H1 (cell line): ENCODE measurements at regions not wholly inside any gene's neighbourhood (a gene's known extent, or its start where the extent isn't known, plus 50 kb on each side); places are given as distances from the start of the nearest gene placed in this dataset.

Experiments
- CTCF ChIA-PET: fragments of 300-600 bp; sonication (Branson Sonifier 250); formaldehyde crosslinking; loops from one replicate; lab custom pipeline; 2021; ENCODE audit not compliant: partially characterized antibody; lab: Charles Lee
- POLR2A ChIA-PET: fragments of 300-600 bp; sonication (Branson Sonifier 250); formaldehyde crosslinking; loops from one replicate; lab custom pipeline; 2021; ENCODE audit warnings: inconsistent platforms; ENCODE audit not compliant: partially characterized antibody; lab: Charles Lee
- DNase-seq, 2 experiments: peaks; one replicate each; pipeline versions ENCODE4 v3.0.0 to v3.0.0-alpha.2; 2010 to 2022; ENCODE audit warnings: low spot score in 2 of 2, low read depth in 1 of 2, mixed read lengths in 1 of 2
- FAIRE-seq: peaks from 2 replicates; lab custom pipeline; 2011; peaks lifted over from hg19 to GRCh38; lab: Jason Lieb, UNC
- H2AFZ ChIP-seq: 2 replicates; pipeline ENCODE4 v1.8.1; 2012; ENCODE audit warnings: low read length, inconsistent platforms
- H2AK5ac ChIP-seq: 2 replicates; pipeline ENCODE4 v1.6.1; 2013; ENCODE audit warnings: low read depth, low read length
- H2BK120ac ChIP-seq: replicated peaks from 2 replicates; pipeline ENCODE3; 2013; ENCODE audit warnings: low read depth, low read length, inconsistent platforms
- H2BK12ac ChIP-seq: 2 replicates; pipeline ENCODE4 v1.6.1; 2013; ENCODE audit warnings: low read depth, low read length
- H2BK15ac ChIP-seq: 2 replicates; pipeline ENCODE4 v1.6.1; 2013; ENCODE audit warnings: low read length
- H2BK20ac ChIP-seq: 2 replicates; pipeline ENCODE4 v1.6.1; 2013; ENCODE audit warnings: low read length
- H2BK5ac ChIP-seq: 2 replicates; pipeline ENCODE4 v1.6.1; 2013; ENCODE audit warnings: low read depth, low read length
- H3K14ac ChIP-seq: 2 replicates; pipeline ENCODE4 v1.6.1; 2013; ENCODE audit warnings: inconsistent platforms; ENCODE audit not compliant: insufficient read length
- H3K18ac ChIP-seq: 2 replicates; pipeline ENCODE4 v1.6.1; 2013; ENCODE audit warnings: low read length; ENCODE audit errors: extremely low read depth
- H3K23ac ChIP-seq: 2 replicates; pipeline ENCODE4 v1.6.1; 2013; ENCODE audit warnings: inconsistent platforms; ENCODE audit not compliant: insufficient read length
- H3K23me2 ChIP-seq: 2 replicates; pipeline ENCODE4 v1.6.1; 2013; ENCODE audit warnings: low read depth, low read length
- H3K27ac ChIP-seq: 2 replicates; pipeline ENCODE4 v1.6.1; 2011; ENCODE audit warnings: low read depth, low read length, inconsistent platforms
- H3K27me3 ChIP-seq, 4 experiments: replicated peaks in 1 of 4; 1 replicate in 1 of 4; 2 replicates in 3 of 4; pipeline versions ENCODE4 v1.6.1 to v1.8.1; 2011 to 2013; ENCODE audit warnings: low read length in 3 of 4, mild to moderate bottlenecking in 3 of 4, inconsistent platforms in 2 of 4, mixed read lengths in 2 of 4, moderate library complexity in 1 of 4; ENCODE audit not compliant: control insufficient read depth in 3 of 4, insufficient read depth in 3 of 4; ENCODE audit errors: extremely low read depth in 1 of 4
- H3K36me3 ChIP-seq, 4 experiments: 2 replicates each; pipeline versions ENCODE4 v1.6.1 to v1.8.1; 2011 to 2013; ENCODE audit warnings: mild to moderate bottlenecking in 4 of 4, low read length in 3 of 4, moderate library complexity in 2 of 4, control low read depth in 1 of 4, inconsistent platforms in 1 of 4; ENCODE audit not compliant: insufficient read depth in 4 of 4, control insufficient read depth in 2 of 4
- H3K4ac ChIP-seq: replicated peaks from 2 replicates; pipeline ENCODE3; 2013; ENCODE audit warnings: low read length, low read depth, mixed read lengths, inconsistent platforms; ENCODE audit not compliant: insufficient read length
- H3K4me1 ChIP-seq, 4 experiments: replicated peaks in 1 of 4; 1 replicate in 1 of 4; 2 replicates in 3 of 4; pipeline versions ENCODE4 v1.6.1 to v1.8.1; 2011 to 2013; ENCODE audit warnings: low read length in 3 of 4, inconsistent platforms in 2 of 4, mixed read lengths in 1 of 4; ENCODE audit not compliant: insufficient read depth in 4 of 4, control insufficient read depth in 3 of 4
- H3K4me2 ChIP-seq, 2 experiments: 2 replicates each; pipeline versions ENCODE4 v1.6.1 to v1.8.1; 2011 to 2013; ENCODE audit warnings: low read depth in 2 of 2, low read length in 2 of 2, control low read depth in 1 of 2, inconsistent platforms in 1 of 2, mild to moderate bottlenecking in 1 of 2; ENCODE audit not compliant: insufficient read depth in 1 of 2
- H3K4me3 ChIP-seq, 4 experiments: fragments of 200-600, 300-600 bp in 1 of 4; sonication (generic), shearing (Covaris generic), sonication (Bioruptor Twin) in 1 of 4; 2 replicates each; pipeline versions ENCODE4 v1.5.1 to v1.8.1; 2011 to 2016; ENCODE audit warnings: low read length in 4 of 4, low read depth in 3 of 4, control low read depth in 2 of 4, inconsistent platforms in 2 of 4, mild to moderate bottlenecking in 2 of 4, mixed read lengths in 1 of 4, moderate library complexity in 1 of 4; ENCODE audit not compliant: insufficient read depth in 2 of 4; ENCODE audit errors: extremely low read depth in 1 of 4
- H3K56ac ChIP-seq: replicated peaks from 2 replicates; pipeline ENCODE3; 2013; ENCODE audit warnings: low read depth, mild to moderate bottlenecking, mixed read lengths, low read length, inconsistent platforms; ENCODE audit not compliant: insufficient read length
- H3K79me1 ChIP-seq: 2 replicates; pipeline ENCODE4 v1.6.1; 2013; ENCODE audit warnings: low read depth, low read length, control low read depth
- H3K79me2 ChIP-seq, 2 experiments: 2 replicates each; pipeline versions ENCODE4 v1.6.1 to v1.8.1; 2012 to 2013; ENCODE audit warnings: low read length in 2 of 2, mild to moderate bottlenecking in 2 of 2, inconsistent platforms in 1 of 2; ENCODE audit not compliant: insufficient read depth in 2 of 2, control insufficient read depth in 1 of 2
- H3K9ac ChIP-seq, 4 experiments: replicated peaks in 1 of 4; 1 replicate in 1 of 4; 2 replicates in 3 of 4; pipeline versions ENCODE4 v1.6.1 to v1.8.1; 2011 to 2013; ENCODE audit warnings: low read depth in 3 of 4, low read length in 3 of 4, control low read depth in 2 of 4, mild to moderate bottlenecking in 2 of 4, moderate library complexity in 2 of 4, inconsistent platforms in 1 of 4; ENCODE audit errors: extremely low read depth in 1 of 4
- H3K9me3 ChIP-seq, 2 experiments: 2 replicates each; pipeline versions ENCODE4 v1.6.1 to v1.8.1; 2012 to 2013; ENCODE audit warnings: mild to moderate bottlenecking in 2 of 2, moderate library complexity in 2 of 2, control low read depth in 1 of 2, inconsistent platforms in 1 of 2, low read depth in 1 of 2, low read length in 1 of 2, mixed read lengths in 1 of 2; ENCODE audit not compliant: insufficient read depth in 2 of 2
- H4K20me1 ChIP-seq, 2 experiments: replicated peaks in 1 of 2; 2 replicates each; pipeline versions ENCODE3 to v1.8.1; 2011 to 2013; ENCODE audit warnings: inconsistent platforms in 2 of 2, low read length in 2 of 2, mild to moderate bottlenecking in 1 of 2; ENCODE audit not compliant: insufficient read depth in 2 of 2, control insufficient read depth in 1 of 2
- H4K5ac ChIP-seq: 2 replicates; pipeline ENCODE4 v1.6.1; 2013; ENCODE audit warnings: low read length, low read depth, mixed read lengths, inconsistent platforms; ENCODE audit not compliant: insufficient read length
- H4K8ac ChIP-seq: 2 replicates; pipeline ENCODE4 v1.8.0; 2013; ENCODE audit warnings: mild to moderate bottlenecking, moderate library complexity, low read length, inconsistent platforms; ENCODE audit not compliant: insufficient read depth; ENCODE audit errors: extremely low read depth
- H4K91ac ChIP-seq: replicated peaks from 2 replicates; pipeline ENCODE3; 2013; ENCODE audit warnings: low read length, mixed read lengths, inconsistent platforms; ENCODE audit not compliant: insufficient read length
- EGR1 ChIP-seq: IDR thresholded peaks from 2 replicates; pipeline ENCODE4 v1.6.1; 2011; ENCODE audit warnings: low read depth, low read length, borderline replicate concordance
- EZH2 ChIP-seq: fragments of 200-600 bp; sonication (generic); IDR thresholded peaks from 2 replicates; pipeline ENCODE4 v1.7.1; 2012; ENCODE audit warnings: low read depth, mild to moderate bottlenecking, moderate library complexity, low read length, inconsistent platforms; ENCODE audit not compliant: severe bottlenecking
- KDM4A ChIP-seq: IDR thresholded peaks from one replicate; pipeline ENCODE4 v1.7.1; 2012; ENCODE audit warnings: low read depth, mild to moderate bottlenecking, moderate library complexity, low read length, inconsistent platforms; ENCODE audit not compliant: severe bottlenecking
- MAX ChIP-seq: IDR thresholded peaks from 2 replicates; pipeline ENCODE4 v1.6.1; 2012; ENCODE audit warnings: inconsistent platforms
- POU5F1 ChIP-seq: IDR thresholded peaks from 2 replicates; pipeline ENCODE4 v1.6.1; 2011; ENCODE audit warnings: low read depth, mild to moderate bottlenecking, low read length, moderate library complexity
- RAD21 ChIP-seq, 2 experiments: IDR thresholded peaks in 1 of 2; conservative IDR thresholded peaks in 1 of 2; 2 replicates each; pipeline ENCODE4 v1.6.1; 2011; ENCODE audit warnings: low read depth in 2 of 2, low read length in 2 of 2, improper control_type of control experiment in 1 of 2, inconsistent platforms in 1 of 2, mild to moderate bottlenecking in 1 of 2, moderate library complexity in 1 of 2
- RNF2 ChIP-seq: fragments of 200-900, 300-1000 bp; sonication (generic); IDR thresholded peaks from 2 replicates; pipeline ENCODE4 v1.7.1; 2016; ENCODE audit warnings: borderline replicate concordance, low read depth, mild to moderate bottlenecking, antibody characterized with exemption, low read length; ENCODE audit not compliant: poor library complexity, severe bottlenecking; ENCODE audit errors: missing control alignments
- RXRA ChIP-seq: IDR thresholded peaks from 2 replicates; pipeline ENCODE4 v1.6.1; 2011; ENCODE audit warnings: low read depth, mild to moderate bottlenecking, low read length, moderate library complexity; ENCODE audit not compliant: insufficient read depth
- SIX5 ChIP-seq: IDR thresholded peaks from 2 replicates; pipeline ENCODE4 v1.6.1; 2011; ENCODE audit warnings: mild to moderate bottlenecking, low read depth, low read length
- TAF7 ChIP-seq: optimal IDR thresholded peaks from 2 replicates; pipeline ENCODE3; 2011; ENCODE audit warnings: low read depth, mild to moderate bottlenecking, inconsistent platforms, low read length, moderate library complexity, borderline replicate concordance
- YY1 ChIP-seq: IDR thresholded peaks from 2 replicates; pipeline ENCODE4 v1.6.1; 2011; ENCODE audit warnings: low read depth, mild to moderate bottlenecking, low read length
- ZNF274 ChIP-seq: IDR thresholded peaks from 2 replicates; pipeline ENCODE4 v1.7.0; 2012; ENCODE audit warnings: low read length, borderline replicate concordance; ENCODE audit errors: extremely low read depth
- WGBS, 2 experiments: shearing (Covaris generic) in 1 of 2; methylation state at CpG; one replicate each; pipeline versions ENCODE4 v1.1.6 to v1.1.7; 2013 to 2015; ENCODE audit warnings: low lambda C conversion rate in 2 of 2, mixed read lengths in 2 of 2, inconsistent platforms in 1 of 2, low coverage in 1 of 2, missing lambda C conversion rate in 1 of 2; ENCODE audit not compliant: insufficient replicate concordance in 2 of 2, insufficient coverage in 1 of 2, insufficient read length in 1 of 2; ENCODE audit errors: extremely low coverage in 1 of 2, missing lambda C conversion rate in 1 of 2; 5-methylcytosine and 5-hydroxymethylcytosine counted together
- TF ChIP-seq, protein P1 (sequence below): IDR thresholded peaks from 2 replicates; pipeline ENCODE4 v1.6.1; 2011; ENCODE audit warnings: low read length, improper control_type of control experiment

- Histone ChIP-seq H3K27ac (no peak overlapping the region), H2BK120ac (no peak overlapping the region), H2AFZ (no peak overlapping the region), H2BK15ac (no peak overlapping the region), H3K27me3 (no peaks in the 10 kb centered on the region), H2BK12ac (no peak overlapping the region), H3K9me3 (peaks cover 3 to 8% of the 10 kb centered on the region in 2 experiments; a peak in 2 of 4 replicates), H4K20me1 (no peaks in the 10 kb centered on the region), H3K4me3 (no peak overlapping the region), H2AK5ac (no peak overlapping the region), H3K79me2 (no peaks in the 10 kb centered on the region), H4K91ac (no peak overlapping the region), H3K56ac (no peak overlapping the region), H3K4ac (no peak overlapping the region), H3K23ac (no peak overlapping the region), H3K4me2 (no peak overlapping the region), H3K79me1 (no peaks in the 10 kb centered on the region), H2BK20ac (no peak overlapping the region), H3K14ac (no peak overlapping the region), H3K4me1 (no peaks in the 10 kb centered on the region), H3K23me2 (no peaks in the 10 kb centered on the region), H4K5ac (no peak overlapping the region), H3K18ac (no peak overlapping the region), H3K36me3 (no peaks in the 10 kb centered on the region), H3K9ac (no peak overlapping the region), H2BK5ac (no peak overlapping the region), H4K8ac (no peak overlapping the region)
- POLR2A ChIA-PET = no interaction called here
- FAIRE-seq (no peak), DNase-seq (no peak)
- CTCF ChIA-PET = interaction anchor here (1.5 kb wide), 1 partner anchor 328 kb away, joined by 3 read pairs; no protein-coding TSS in a partner anchor
- 94% methylated on average over 4 of the region's 4 CpGs; no CpG with 5 or more reads in 1 of the 2 experiments for WGBS, 2 experiments
- TF ChIP-seq YY1 (no peak), ZNF274 (no peak), KDM4A (no peak), RXRA (no peak), RAD21 (IDR thresholded peaks at IDR 0.05 in 1 of 2, conservative IDR thresholded peaks at IDR 0.05 in 1 of 2; ENCODE audit: low read depth in 2 of 2, low read length in 2 of 2) (no peak), SIX5 (no peak), EZH2 (no peak), POU5F1 (no peak), EGR1 (no peak), TAF7 (no peak), RNF2 (no peak), MAX (no peak)
- TF ChIP-seq, protein P1, sequence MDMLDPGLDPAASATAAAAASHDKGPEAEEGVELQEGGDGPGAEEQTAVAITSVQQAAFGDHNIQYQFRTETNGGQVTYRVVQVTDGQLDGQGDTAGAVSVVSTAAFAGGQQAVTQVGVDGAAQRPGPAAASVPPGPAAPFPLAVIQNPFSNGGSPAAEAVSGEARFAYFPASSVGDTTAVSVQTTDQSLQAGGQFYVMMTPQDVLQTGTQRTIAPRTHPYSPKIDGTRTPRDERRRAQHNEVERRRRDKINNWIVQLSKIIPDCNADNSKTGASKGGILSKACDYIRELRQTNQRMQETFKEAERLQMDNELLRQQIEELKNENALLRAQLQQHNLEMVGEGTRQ = no peak
Observed at GRCh38 chr9:73528926-73529325, 377.3 kb downstream of the ANXA1 start.
